SIG-M5 treated with dmso at 0.1 percent for 504 hours (cell line): ENCODE measurements at regions not wholly inside any gene's neighbourhood (a gene's known extent, or its start where the extent isn't known, plus 50 kb on each side); places are given as distances from the start of the nearest gene placed in this dataset.

Experiments used
- DNase-seq: peaks from one replicate; lab custom pipeline; 2025; ENCODE audit not compliant: unreplicated experiment; lab: John Stamatoyannopoulos, UW

- DNase-seq, result no peak
These were observed 483.6 kb downstream of the BCOR start for GRCh38 chrX:39613997-39614679.

- DNase-seq, result no peak
These were observed 483.1 kb downstream of the BCOR start for GRCh38 chrX:39614680-39614998.

DNA sequence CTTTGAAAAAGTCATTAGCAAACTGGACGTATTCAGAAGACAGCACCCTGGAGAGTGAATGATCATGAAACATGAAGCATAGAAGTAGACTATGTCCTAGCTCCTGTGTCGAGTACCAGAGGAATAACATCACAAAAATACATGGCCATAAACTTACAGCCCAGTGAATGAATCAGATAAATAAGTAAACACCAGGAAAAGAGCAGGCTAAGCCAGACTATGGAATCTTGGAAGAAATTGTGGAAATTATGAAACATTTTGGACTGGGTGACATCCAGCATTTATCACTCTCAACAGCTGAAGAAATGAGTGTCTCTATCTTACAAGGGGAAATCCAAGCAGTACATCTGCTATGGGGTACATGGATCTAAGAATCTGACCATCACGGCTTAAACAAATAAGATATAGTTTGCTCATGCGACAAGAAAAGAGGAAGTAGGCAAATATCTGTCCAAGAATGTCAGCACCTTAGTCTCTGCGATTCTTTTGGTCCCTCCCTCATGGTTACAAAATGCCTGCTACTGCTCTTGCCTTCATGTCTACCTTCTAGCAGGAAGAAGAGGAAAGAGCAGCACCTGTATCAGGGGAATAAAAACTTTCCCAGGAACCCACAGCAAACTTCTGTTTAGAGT lies 481.5 kb downstream of the BCOR start:
- DNase-seq, result no peak

DNA sequence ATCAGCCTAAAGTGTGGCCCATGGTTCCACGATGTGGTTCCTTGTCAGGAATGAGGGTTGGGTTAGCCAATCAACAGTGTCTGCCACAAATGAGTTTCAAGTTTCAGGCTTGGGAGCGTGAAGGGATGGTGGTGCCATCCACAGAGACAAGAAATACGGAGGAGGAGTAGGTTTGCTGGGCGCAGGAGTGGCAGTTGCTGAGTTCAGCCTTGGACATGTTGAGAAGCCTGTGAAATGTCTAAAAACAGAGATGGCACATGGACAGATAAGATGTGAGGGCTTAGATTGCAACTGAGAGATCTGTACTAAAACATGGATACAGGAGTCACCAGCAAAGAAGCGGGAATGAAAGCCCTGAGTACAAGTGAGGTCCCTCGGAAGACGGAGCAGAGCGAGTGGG lies 481.0 kb downstream of the BCOR start:
- no peak for DNase-seq

GRCh38 chrX:39618178-39618577 lies 479.6 kb downstream of the BCOR start:
- no peak for DNase-seq

- no peak for DNase-seq
These were observed 478.4 kb downstream of the BCOR start for GRCh38 chrX:39619182-39620009.

DNA sequence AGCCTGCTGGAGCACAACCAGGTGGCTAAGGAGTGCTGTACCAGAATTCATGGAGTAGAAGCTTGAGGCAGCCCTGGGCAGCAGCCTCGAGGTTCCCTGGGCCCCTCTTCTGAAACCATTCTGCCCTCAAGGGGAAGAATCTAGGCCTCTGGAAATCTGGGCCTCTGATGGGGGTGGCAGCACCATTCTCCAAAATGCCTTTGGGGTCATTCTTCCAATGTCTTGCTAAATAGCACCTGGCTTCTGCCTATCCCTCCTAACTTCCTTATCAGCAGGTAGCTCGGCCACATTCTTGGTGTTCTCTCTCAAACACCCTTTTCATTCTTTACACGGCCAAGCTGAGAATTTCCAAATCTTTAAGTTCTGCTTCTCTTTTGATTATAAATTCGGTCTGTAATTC lies 473.6 kb downstream of the BCOR start:
- DNase-seq, result no peak

GRCh38 chrX:39625810-39626209 lies 471.9 kb downstream of the BCOR start:
- no peak for DNase-seq

DNA sequence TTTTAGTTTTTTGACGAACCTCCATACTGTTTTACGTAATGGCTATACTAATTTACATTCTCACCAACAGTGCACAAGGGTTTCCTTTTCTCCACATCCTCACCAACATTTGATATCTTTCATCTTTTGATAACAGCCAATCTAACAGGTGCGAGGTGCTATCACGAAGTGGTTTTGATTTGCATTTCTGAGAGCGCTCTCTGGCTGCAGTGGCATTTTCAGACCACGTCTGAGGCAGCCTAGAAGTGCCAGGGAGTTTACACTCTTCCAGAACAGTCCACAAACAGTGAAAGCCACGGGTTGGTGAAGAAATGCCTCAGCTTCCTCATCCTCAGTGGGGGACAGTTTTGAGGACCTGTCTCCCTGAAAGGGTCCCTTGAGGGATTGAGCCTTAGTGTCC lies 471.0 kb downstream of the BCOR start:
- no peak for DNase-seq

DNA sequence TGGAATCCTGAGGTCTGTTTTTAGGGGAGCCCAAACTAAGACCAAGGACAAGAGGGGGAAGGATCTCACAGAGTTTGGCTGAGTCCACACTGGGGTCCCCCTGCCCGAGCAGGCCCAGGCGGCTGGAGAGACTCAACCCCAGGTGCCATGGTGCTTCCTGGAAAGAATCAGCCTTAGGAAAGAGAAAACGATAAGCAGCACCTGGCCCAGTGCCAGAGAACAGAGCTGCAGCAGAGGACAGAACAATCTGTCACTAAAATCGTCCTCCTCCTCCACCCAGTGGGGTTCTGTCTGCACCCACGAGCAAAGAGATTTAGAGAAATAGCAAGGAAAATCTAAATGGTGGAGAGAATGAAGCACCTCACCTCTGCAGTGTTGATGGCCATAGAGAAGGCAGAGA lies 470.5 kb downstream of the BCOR start:
- no peak for DNase-seq

DNA sequence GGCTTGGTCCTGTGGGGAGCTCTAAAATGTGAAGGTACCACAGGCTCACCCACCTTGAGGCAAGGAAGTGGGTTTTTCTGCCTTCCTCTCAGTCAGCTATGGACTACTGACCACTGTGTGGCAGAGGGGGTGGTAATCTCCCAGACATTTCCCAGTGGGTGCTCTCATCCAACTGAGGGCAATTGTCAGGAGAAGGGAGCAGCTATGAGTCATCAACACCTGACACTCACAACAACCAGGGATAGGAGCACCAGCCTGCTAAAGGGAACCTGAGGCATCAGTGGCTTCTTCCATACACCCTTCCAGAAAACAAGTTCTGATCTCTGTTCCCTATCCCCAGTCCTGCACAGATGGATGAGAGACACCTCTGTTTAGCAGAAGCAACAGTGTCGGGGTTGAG lies 468.8 kb downstream of the BCOR start:
- no peak for DNase-seq

GRCh38 chrX:39630344-39630743 lies 467.4 kb downstream of the BCOR start:
- no peak for DNase-seq

GRCh38 chrX:39631276-39632229 lies 466.2 kb downstream of the BCOR start:
- no peak for DNase-seq

DNA sequence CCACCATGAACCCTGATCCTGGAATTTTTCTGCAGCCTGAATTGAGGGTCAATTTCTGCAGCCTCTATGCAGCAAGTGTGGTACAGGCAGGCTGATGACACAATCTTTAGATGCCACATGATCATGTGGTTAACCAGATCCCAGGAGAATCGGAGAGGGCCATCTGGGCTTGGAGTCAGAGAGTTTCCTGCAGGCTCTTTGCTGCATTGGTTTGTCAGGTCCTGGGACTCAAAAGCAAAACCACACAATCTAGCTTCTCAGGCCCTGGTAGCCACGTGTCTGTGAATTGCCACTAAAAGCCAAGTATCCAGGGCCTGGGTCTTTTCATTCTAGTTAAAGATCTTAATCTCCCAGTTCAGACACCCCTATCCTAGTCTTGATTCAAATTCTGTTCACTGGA lies 464.5 kb downstream of the BCOR start:
- no peak for DNase-seq

DNA sequence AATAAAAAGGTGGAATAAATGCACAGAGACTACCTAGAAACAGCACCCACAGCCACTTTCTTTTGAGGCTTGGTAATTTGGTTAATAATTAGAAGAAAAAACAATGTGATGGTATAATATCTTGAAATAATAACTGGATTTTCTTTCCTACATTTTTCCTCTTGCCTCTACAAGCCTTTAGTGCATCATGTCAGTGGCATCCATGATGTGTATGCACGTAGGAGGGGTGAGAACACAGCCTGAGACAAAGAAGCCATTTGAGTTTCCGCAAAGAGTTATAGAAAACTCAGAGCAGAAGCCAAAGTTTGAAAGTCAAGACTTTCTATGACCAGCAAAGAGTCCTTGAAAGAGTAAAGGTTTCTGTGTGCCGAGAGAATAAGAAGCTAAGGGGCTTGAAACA lies 461.3 kb downstream of the BCOR start:
- DNase-seq, result no peak

DNA sequence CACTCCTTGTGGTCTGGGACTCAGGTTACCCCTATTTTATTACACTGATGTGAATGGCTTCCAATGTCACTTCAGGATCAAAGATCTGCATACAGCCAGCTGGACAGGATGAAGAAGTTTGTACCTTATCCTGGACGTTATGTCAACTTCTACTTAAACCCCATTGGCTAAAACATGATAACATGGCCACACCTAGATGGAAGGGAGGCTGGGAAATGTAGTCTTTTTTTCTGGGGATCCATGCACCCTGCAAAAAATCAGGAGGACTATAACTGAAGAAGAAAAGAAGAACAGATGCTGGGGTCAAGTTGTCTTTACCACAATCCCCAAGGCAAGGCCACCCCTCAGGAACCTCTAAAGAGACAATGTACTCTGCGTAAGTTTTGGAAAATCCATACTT lies 459.2 kb downstream of the BCOR start:
- DNase-seq, result no peak

DNA sequence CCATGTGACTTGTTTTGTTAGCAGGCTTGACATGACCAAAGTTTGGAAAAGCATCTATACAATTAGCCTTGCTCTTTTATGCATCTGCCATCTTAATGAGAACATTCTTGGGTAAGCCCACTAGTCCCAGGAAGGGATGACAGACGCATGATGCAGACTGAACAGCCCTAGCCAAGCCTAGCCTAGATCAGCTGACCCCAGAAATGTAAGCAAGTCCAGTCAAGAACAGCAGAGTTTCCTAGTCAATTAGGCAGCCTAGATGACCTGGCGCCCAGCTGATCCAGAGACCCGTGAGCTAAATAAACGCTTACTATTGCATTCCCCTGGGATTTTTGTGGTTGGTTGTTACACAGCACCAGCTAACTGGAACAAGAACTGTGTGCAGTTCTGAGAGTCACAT lies 457.9 kb downstream of the BCOR start:
- no peak for DNase-seq

DNA sequence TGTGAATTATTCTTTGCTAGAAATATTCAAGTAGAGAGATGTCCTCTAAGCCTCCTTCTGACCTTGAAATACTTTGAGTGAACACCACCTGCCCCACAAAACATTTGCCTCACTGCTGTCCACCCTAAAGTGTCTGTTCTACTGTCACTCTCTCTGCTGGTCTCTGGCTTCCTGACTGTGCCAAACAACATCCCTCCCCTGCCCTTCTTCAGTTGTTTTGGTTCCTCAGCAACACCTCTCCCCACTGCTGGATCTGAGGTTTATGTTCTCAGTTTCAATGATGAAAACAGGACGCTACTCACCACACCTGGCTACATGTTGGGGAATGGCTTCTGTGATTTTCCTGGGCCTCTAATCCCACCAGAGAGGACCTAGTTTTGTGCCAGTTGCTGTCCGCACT lies 456.9 kb downstream of the BCOR start:
- DNase-seq, result no peak

DNA sequence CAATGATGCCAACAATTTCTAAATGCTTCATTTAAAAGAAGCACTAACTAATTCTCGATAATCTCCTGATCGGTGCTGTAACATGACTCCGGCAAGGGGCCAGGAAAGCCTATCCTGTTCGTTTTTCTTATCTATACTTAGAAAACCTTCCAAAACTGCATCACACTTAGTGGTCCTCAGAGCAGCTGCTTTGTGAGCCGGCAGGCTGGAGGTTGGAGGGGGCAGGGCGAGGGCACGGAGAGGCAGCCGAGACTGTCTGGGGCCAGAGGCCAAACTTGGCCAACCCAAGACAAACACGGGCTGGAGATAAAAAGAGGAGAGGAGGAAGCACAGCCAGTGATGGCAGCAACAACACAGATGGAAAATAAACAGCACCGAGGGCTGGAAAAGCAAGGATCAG lies 455.7 kb downstream of the BCOR start:
- no peak for DNase-seq

DNA sequence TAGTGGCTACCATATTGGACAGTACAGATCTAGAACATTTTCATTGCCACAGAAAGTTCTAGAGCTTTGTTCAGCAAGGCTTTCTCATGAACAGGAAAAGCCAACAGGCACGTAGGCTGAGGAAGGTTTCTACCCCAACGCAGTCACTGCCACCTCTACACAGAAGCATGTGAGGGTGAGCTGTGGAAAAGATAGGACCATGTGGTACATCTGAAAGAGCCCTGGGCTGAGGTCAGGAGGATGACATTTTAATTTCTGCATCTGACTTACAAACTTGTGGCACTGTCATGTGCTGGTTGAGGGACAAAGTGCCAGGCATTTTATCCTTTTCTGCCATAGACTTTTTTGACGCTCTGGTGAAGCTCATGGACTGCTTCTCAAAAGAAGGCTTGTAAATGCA lies 454.2 kb downstream of the BCOR start:
- DNase-seq, result no peak

GRCh38 chrX:39645178-39645895 lies 452.4 kb downstream of the BCOR start:
- no peak for DNase-seq
